ENCODE measurements at regions not wholly inside any gene's neighbourhood (a gene's known extent, or its start where the extent isn't known, plus 50 kb on each side); places are given as distances from the start of the nearest gene placed in this dataset.

DNA sequence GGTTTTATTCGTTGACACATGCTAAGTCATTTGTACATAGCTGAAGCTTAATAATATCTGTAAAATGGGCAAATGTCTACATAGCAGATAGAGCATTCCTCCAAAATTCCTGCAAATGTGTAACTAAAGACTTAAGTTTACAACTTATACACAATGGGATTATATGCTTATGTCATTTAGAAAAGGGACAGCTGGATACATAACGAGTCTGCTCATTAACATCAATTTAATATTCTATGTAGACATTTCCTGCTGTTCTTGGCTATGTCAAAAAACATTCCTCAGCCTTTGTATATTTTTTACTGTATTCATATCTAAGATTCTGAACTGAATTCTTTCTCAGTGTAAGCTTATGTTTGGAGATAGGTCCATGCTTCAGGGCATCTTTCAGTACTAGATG is 762.2 kb downstream of the NR2F2 start (continued):
- TF ChIP-seq AEBP2 (tag by site-specific recombination; IDR thresholded peaks at IDR 0.05; ENCODE audit: borderline replicate concordance) (no peak), ZNF366 (tag by site-specific recombination; conservative IDR thresholded peaks at IDR 0.05) (no peak), SETDB1 (IDR thresholded peaks at IDR 0.05; ENCODE audit: insufficient read length, low read length) (no peak), ZNF202 (tag by site-specific recombination; IDR thresholded peaks at IDR 0.05; ENCODE audit: borderline replicate concordance) (no peak), SCRT2 (tag by site-specific recombination; IDR thresholded peaks at IDR 0.05) (no peak), ZNF670 (tag by site-specific recombination; IDR thresholded peaks at IDR 0.05; ENCODE audit: low read depth) (no peak)

- Histone ChIP-seq H3K4me3 (ENCODE audit: low read depth, low read length) (no peak overlapping the region), H3K9me3 (ENCODE audit: control insufficient read depth, insufficient read depth, low read depth, low read length) (no peaks in the 10 kb centered on the region), H3K36me3 (ENCODE audit: control insufficient read depth in 2 of 2, insufficient read depth in 1 of 2, low read length in 2 of 2) (no peaks in the 10 kb centered on the region), H3K27ac (ENCODE audit: extremely low read depth, low read depth, low read length) (no peak overlapping the region), H3K4me1 (ENCODE audit: control insufficient read depth, insufficient read depth, low read length) (no peaks in the 10 kb centered on the region)
- ChIA-PET POLR2A (no interaction called here), CTCF (interaction anchor here (0.6 to 1.1 kb wide), 4 partner anchors 9 to 782 kb away, joined by 3 to 4 read pairs (median 3); no protein-coding TSS in a partner anchor)
- TF ChIP-seq GLI2 (tag by site-specific recombination; IDR thresholded peaks at IDR 0.05; ENCODE audit: borderline replicate concordance, low read depth) (no peak), ZNF274 (IDR thresholded peaks at IDR 0.05; ENCODE audit: low read length) (no peak), ZNF274 (tag by site-specific recombination; IDR thresholded peaks at IDR 0.05; ENCODE audit: borderline replicate concordance) (no peak), ELK4 (IDR thresholded peaks at IDR 0.05; ENCODE audit: borderline replicate concordance, low read depth, low read length) (no peak), MEIS1 (CRISPR knock-in tag; IDR thresholded peaks at IDR 0.05; ENCODE audit: borderline replicate concordance) (no peak), ZNF670 (tag by site-specific recombination; IDR thresholded peaks at IDR 0.05; ENCODE audit: low read depth) (no peak), ZNF514 (tag by site-specific recombination; IDR thresholded peaks at IDR 0.05) (no peak), ZNF621 (tag by site-specific recombination; IDR thresholded peaks at IDR 0.05) (no peak), ZNF544 (tag by site-specific recombination; IDR thresholded peaks at IDR 0.05) (no peak), ZNF157 (tag by site-specific recombination; IDR thresholded peaks at IDR 0.05) (no peak), ZNF747 (tag by site-specific recombination; IDR thresholded peaks at IDR 0.05) (no peak), ZNF449 (tag by site-specific recombination; IDR thresholded peaks at IDR 0.05) (no peak)
- TF ChIP-seq, protein P1, sequence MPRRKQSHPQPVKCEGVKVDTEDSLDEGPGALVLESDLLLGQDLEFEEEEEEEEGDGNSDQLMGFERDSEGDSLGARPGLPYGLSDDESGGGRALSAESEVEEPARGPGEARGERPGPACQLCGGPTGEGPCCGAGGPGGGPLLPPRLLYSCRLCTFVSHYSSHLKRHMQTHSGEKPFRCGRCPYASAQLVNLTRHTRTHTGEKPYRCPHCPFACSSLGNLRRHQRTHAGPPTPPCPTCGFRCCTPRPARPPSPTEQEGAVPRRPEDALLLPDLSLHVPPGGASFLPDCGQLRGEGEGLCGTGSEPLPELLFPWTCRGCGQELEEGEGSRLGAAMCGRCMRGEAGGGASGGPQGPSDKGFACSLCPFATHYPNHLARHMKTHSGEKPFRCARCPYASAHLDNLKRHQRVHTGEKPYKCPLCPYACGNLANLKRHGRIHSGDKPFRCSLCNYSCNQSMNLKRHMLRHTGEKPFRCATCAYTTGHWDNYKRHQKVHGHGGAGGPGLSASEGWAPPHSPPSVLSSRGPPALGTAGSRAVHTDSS (tag by site-specific recombination; IDR thresholded peaks at IDR 0.05) = no peak
These were observed 765.9 kb downstream of the NR2F2 start for GRCh38 chr15:97096303-97096835.

DNA sequence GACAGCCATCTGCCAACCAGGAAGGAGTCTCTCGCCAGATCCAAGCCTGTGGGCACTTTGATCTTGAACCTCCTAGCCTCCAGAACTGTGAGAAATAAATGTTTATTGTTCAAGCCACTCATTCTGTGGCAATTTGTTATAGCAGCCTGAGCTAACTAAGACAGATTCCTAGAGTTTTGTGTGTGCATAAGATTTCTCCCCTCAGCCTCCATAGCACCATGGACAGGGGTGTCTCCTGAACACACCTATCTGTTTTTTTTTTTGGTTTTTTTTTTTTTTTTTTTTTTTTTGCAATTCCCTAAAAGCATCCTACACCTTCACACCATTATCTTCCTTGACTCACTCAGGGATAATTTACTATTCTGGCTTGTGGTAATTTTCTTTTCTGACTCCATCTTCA is 768.5 kb downstream of the NR2F2 start:
- TF ChIP-seq ZNF221 (tag by site-specific recombination; IDR thresholded peaks at IDR 0.05; ENCODE audit: borderline replicate concordance) (no peak), REST (tag by site-specific recombination; IDR thresholded peaks at IDR 0.05) (peak; percentile 78), ZNF140 (tag by site-specific recombination; IDR thresholded peaks at IDR 0.05) (no peak), ZNF791 (tag by site-specific recombination; IDR thresholded peaks at IDR 0.05) (no peak), BCL6B (tag by site-specific recombination; IDR thresholded peaks at IDR 0.05) (no peak)
- ChIA-PET CTCF (interaction anchor here (0.7 kb wide), 1 partner anchor 34 kb away, joined by 3 read pairs; no protein-coding TSS in a partner anchor), POLR2A (no interaction called here)
- Histone ChIP-seq H3K4me1 (ENCODE audit: control insufficient read depth, insufficient read depth, low read length) (no peaks in the 10 kb centered on the region), H3K36me3 (ENCODE audit: control insufficient read depth in 2 of 2, insufficient read depth in 1 of 2, low read length in 2 of 2) (no peaks in the 10 kb centered on the region), H3K9me3 (ENCODE audit: control insufficient read depth, insufficient read depth, low read depth, low read length) (no peaks in the 10 kb centered on the region), H3K27ac (ENCODE audit: extremely low read depth, low read depth, low read length) (no peak overlapping the region), H3K4me3 (ENCODE audit: low read depth, low read length) (no peak overlapping the region)

All from HEK293 (cell line).